ENCODE measurements at regions not wholly inside any gene's neighbourhood (a gene's known extent, or its start where the extent isn't known, plus 50 kb on each side); places are given as distances from the start of the nearest gene placed in this dataset.
"Not testable (repeated sequence)": the region's sequence is repeated elsewhere in the genome, so short reads cannot be mapped to it uniquely, and the experiment has no call there.

DNA sequence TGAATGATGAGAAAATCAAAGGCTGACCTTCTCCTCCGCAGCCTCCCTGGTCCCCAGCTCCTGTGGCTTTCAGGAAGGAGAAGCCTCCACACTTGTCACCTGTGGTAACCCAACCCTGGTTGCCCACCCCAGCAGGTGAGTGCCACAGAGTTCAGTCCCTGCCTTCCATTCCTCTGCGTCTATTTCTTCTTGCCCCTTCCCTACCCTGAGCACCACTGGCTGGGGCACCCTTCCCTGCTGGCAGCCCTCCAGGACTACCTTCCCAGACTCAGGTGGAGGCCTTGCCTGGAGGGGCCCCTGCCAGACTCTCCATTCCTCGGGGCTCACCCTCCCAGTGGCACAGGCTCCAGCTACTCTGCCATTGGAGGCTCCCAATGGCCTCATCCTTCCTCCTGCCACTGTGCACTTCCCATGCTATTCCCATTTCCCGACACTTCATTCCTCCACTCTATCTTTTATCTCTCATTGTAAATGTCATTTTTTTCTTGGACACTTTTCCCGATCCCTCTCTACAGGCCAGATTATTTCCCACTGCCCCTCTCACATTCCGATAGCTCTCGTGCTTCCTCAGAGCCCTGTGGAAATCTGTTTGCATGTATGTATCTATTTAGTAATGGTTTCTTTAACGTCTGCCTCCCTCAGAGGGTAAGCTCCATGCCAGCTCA lies 90.6 kb upstream of the PCBD1 start:
- Mint-ChIP-seq H3K4me1 (peaks cover 15% of the 10 kb centered on the region), H3K9me3 (no peaks in the 10 kb centered on the region), H3K4me3 (no peak overlapping the region), H3K27me3 (peaks cover 2% of the 10 kb centered on the region), H3K27ac (peak overlapping the region; percentile 12), H3K36me3 (no peaks in the 10 kb centered on the region)

DNA sequence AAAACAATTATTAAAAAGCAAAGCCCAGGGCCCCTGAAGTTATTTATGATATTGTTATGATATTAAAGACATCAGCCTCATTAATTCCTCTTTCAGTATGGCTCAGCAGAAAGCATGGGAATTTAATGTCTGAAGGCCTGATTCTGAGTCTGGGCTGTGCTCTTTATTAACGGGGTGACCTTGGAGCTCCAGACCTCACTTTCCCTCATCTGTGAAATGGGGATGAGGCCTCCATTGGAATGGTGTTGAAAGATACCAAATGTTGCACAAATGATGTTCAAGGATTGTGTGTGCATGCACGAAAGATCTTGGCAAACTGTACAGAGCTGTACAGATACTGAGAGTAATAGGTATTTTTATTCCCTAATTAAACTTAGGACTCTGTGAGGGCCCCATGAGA lies 92.3 kb upstream of the PCBD1 start:
- no peak overlapping the region for H3K4me3 Mint-ChIP-seq
- H3K27ac Mint-ChIP-seq, result no peak overlapping the region
- H3K9me3 Mint-ChIP-seq, result no peaks in the 10 kb centered on the region
- H3K4me1 Mint-ChIP-seq, result peaks cover 15% of the 10 kb centered on the region
- H3K36me3 Mint-ChIP-seq, result no peaks in the 10 kb centered on the region
- peaks cover 2% of the 10 kb centered on the region for H3K27me3 Mint-ChIP-seq

DNA sequence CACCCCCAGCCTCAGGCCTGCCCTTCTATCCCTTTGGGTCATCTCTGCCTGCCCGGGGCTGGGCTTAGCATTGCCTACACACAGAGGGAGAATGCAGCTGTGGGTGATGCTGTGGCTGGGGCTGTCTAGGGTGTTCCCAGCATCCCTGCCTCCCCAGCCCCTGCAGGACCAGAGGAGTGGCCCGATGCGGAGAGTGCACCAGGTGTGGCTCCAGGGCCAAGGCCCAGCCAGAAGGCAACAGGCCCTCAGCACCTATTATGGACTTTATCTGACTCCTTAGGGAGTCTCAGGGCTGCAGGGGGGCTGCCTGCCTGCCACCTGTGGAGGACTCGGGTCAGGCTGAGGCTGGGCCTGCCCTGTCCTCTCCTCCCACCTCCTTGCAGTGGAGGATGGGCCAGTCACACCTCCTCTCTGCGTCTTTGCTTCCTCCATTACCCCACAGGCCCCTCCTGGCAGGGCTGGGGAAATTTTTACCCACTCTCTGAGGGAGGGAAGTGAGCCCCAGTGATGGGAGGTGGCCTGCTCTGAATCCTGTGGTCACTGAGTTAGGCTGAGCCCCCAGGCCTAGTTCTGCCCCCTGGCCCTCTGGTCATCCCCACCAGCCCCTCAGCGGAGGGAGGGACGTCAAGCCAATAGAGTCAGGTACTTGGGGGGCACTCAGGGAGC lies 92.9 kb upstream of the PCBD1 start:
- Mint-ChIP-seq H3K27ac (no peak overlapping the region), H3K4me1 (peaks cover 15% of the 10 kb centered on the region), H3K4me3 (no peak overlapping the region), H3K27me3 (peaks cover 2% of the 10 kb centered on the region), H3K9me3 (no peaks in the 10 kb centered on the region), H3K36me3 (no peaks in the 10 kb centered on the region)

DNA sequence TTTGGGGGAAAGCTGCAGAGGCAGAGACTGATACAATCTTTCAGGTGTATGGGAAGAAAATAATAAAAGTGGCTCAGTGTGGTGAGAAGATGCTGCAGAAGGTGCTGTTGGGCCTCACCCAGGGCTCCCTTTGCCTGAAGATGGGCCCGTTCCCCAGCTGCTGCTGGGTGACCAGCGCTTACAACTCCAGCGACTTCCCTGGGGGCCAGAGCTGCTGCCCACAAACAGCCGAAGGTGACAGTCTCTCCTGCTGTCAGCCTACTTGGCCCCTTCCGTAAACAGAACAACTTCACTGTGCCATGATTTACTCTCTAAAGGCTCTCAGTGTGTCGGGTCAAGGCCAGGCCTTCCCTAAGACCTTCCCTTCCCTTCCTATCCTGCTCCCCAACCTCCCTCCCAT lies 93.6 kb upstream of the PCBD1 start:
- Mint-ChIP-seq H3K36me3 (no peaks in the 10 kb centered on the region), H3K4me1 (peaks cover 15% of the 10 kb centered on the region), H3K9me3 (no peaks in the 10 kb centered on the region), H3K4me3 (peak overlapping the region; percentile 46), H3K27ac (no peak overlapping the region), H3K27me3 (peaks cover 2% of the 10 kb centered on the region)

DNA sequence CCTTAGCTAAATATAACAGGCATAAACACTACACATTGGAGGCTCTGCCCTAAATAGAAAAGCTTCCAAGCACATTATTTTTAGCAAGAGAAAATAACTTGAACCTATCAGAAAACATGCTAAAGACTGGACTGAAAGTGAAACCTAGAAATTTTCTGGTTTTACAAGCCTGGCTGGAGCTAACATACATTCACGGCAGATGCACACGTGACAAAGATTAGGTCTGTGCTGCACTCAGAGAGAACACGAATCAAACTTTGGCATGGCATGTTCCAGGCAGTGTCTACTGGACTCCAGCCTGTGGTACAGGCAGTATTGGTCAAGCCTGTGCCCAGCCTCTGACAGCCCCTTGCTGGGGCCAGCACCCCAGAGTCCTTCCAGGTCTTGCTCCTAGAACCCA lies 94.1 kb upstream of the PCBD1 start:
- Mint-ChIP-seq H3K27me3 (peaks cover 2% of the 10 kb centered on the region), H3K36me3 (no peaks in the 10 kb centered on the region), H3K4me1 (peaks cover 15% of the 10 kb centered on the region), H3K4me3 (peak overlapping the region; percentile 46), H3K9me3 (no peaks in the 10 kb centered on the region), H3K27ac (no peak overlapping the region)

DNA sequence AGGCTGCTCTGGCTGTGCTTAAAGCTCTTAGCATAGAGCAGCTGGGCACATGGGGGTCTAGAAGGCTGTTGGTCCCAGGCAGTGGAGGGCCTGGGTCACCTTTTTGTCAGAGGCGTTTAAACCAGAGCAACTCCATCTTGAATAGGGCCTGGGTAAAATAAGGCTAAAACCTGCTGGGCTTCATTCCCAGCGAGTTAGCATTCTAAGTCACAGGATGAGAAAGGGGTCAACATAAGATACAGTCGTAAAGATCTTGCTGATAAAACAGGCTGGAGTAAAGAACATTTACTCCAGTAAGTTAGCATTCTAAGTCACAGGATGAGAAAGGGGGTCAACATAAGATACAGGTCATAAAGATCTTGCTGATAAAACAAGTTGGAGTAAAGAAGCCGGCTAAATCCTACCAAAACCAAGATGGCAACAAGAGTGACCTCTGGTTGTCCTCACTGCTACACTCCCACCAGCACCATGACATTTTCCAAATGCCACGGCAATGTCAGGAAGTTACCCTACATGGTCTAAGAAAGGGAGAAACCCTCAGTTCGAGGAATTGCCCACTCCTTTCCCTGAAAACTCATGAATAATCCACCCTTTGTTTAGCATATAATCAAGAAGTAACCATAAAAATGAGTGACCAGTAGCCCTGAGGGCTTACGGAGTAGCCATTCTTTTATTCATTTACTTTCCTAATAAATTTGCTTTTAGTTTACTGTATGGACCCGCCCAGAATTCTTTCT lies 96.8 kb upstream of the PCBD1 start:
- peaks cover 15% of the 10 kb centered on the region for H3K4me1 Mint-ChIP-seq
- no peaks in the 10 kb centered on the region for H3K27me3 Mint-ChIP-seq
- no peaks in the 10 kb centered on the region for H3K9me3 Mint-ChIP-seq
- H3K27ac Mint-ChIP-seq, result no peak overlapping the region
- no peaks in the 10 kb centered on the region for H3K36me3 Mint-ChIP-seq
- no peak overlapping the region for H3K4me3 Mint-ChIP-seq

DNA sequence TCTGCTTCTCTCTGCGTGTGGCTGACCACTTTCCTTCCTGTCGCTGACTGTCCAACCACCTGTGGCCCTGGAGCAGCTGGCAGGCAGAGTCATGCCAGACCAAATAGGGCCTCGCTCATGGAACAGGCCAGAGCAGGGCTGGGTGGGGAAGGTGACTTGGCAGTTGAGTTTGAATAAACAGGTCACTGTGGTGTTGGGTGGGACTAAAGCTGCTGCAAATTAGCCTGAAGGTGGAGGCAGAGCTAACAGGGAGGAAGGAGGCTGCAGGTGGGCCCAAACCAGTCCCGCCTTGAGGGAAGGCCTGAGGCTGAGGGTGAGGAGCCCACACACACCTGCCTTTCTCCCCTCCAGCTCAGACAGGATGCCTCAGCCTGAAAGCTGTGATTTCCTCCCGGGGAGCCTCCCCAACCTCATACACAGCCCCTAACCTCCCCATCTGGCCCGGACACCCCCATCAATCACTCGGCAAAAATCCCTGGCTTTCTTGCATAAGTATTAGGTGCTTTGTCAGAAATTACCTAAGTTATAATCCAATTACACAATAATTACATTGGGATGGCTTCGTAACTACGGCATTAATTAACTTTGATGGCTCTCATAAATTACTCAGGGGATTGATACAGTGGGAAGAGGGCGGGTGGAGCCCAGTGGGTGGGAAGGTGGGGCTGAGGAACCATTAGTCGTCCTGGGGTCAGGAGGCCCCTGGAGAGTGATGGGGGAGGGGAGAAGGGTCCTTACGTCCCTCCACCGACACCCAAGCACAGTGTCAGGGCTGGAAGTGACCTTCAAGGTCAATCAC lies 97.7 kb upstream of the PCBD1 start:
- Mint-ChIP-seq H3K4me3 (no peak overlapping the region), H3K9me3 (no peaks in the 10 kb centered on the region), H3K36me3 (no peaks in the 10 kb centered on the region), H3K27me3 (no peaks in the 10 kb centered on the region), H3K27ac (no peak overlapping the region), H3K4me1 (peaks cover 15% of the 10 kb centered on the region)

DNA sequence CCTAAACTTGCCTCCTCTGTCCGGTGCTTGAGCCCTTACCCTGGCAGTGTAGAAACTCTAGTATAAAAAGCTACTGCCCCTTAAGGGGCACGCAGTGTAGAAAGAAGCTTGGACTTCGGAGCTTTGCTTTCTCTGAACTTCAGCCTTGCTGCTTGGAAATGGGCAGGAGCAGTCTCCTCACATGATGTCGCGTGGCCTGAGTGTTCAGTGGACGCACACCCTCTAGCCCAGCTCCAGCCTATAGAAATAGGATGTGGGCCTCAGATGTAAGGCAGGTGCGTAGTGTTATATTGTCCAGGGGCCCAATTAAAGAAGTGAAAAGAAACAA lies 98.2 kb upstream of the PCBD1 start:
- peaks cover 15% of the 10 kb centered on the region for H3K4me1 Mint-ChIP-seq

DNA sequence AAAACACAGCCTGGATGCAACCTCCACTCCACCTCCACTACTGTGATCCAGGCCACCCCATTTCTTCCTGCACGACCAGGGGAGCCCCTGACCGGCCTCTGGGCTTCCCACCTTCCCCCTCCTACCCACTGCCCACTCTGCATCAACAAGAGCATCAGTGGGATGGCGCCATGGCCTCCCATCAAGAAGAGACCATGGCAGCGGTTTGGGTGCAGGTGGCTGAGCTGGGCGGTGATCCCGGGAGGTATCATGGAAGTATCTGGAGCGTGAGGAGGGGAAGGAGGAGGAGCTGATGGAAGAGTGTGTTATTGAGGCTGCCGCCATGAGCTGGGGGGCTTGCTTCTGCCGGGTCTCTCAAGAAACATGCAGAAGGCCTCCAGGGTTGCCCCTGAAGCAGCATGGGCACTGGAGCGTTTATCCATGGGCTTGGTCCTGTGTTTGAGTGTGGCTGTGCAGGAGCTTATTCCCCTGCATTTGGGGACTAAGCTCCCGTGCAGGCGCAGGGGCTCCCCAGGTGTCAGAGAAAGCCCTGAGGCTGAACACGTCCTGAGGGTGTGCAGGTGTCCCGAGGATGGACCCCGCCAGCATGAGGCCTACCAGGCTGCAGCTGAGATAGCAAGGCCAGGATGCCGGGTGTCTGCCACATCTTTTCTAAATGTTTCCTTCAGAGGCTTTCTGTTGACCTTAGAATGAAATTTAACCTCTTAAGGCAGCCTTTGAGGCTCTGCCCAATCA lies 99.2 kb upstream of the PCBD1 start:
- no peaks in the 10 kb centered on the region for H3K36me3 Mint-ChIP-seq
- H3K27ac Mint-ChIP-seq, result peak overlapping the region; percentile 60
- H3K27me3 Mint-ChIP-seq, result no peaks in the 10 kb centered on the region
- H3K9me3 Mint-ChIP-seq, result no peaks in the 10 kb centered on the region
- H3K4me3 Mint-ChIP-seq, result no peak overlapping the region
- peaks cover 5% of the 10 kb centered on the region for H3K4me1 Mint-ChIP-seq

More for the DNA sequence above, 98.2 kb upstream of the PCBD1 start:
- H3K4me3 Mint-ChIP-seq, result no peak overlapping the region
- H3K27ac Mint-ChIP-seq, result no peak overlapping the region
- no peaks in the 10 kb centered on the region for H3K9me3 Mint-ChIP-seq
- H3K27me3 Mint-ChIP-seq, result no peaks in the 10 kb centered on the region
- H3K36me3 Mint-ChIP-seq, result no peaks in the 10 kb centered on the region

DNA sequence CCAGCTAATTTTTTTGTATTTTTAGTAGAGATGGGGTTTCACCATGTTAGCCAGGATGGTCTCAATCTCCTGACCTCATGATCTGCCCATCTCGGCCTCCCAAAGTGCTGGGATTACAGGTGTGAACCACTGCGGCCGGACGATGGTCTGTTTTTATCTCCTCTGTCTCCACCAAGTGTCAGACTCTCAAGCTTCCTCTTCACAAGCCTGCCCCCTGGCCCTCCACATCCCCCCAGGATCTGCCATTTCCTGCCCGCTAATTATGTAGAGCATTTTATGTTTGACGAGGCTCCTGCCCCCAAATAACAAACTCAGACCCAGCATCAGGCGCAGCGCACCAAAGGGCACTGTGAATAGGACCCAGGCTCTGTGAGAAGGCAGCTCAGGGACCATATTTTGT lies 101.8 kb upstream of the PCBD1 start:
- not testable (repeated sequence) for H3K4me1 Mint-ChIP-seq, H3K27ac Mint-ChIP-seq, H3K27me3 Mint-ChIP-seq, H3K4me3 Mint-ChIP-seq, H3K36me3 Mint-ChIP-seq, H3K9me3 Mint-ChIP-seq

DNA sequence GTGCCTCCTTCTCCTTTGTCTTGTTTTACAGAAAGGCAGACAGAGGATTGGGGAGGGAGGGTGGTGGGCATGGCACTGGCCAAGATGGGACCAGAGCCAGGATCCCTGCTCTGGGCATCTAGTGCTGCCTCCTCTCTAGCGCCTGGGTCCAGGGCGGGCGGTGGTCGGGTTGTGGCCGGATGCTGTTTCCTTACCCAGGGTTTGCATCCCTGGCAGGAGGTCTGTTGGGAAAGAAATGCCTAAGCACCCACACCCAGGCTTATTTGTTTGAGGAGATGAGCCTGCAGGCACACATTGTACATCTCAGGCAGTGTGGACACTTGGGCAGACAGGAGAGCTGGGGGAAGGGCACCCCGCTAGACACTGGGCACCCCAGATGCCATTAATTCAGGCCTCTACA lies 102.3 kb upstream of the PCBD1 start:
- no peaks in the 10 kb centered on the region for H3K4me1 Mint-ChIP-seq
- no peaks in the 10 kb centered on the region for H3K27me3 Mint-ChIP-seq
- no peak overlapping the region for H3K27ac Mint-ChIP-seq
- H3K9me3 Mint-ChIP-seq, result no peaks in the 10 kb centered on the region
- no peaks in the 10 kb centered on the region for H3K36me3 Mint-ChIP-seq
- no peak overlapping the region for H3K4me3 Mint-ChIP-seq

DNA sequence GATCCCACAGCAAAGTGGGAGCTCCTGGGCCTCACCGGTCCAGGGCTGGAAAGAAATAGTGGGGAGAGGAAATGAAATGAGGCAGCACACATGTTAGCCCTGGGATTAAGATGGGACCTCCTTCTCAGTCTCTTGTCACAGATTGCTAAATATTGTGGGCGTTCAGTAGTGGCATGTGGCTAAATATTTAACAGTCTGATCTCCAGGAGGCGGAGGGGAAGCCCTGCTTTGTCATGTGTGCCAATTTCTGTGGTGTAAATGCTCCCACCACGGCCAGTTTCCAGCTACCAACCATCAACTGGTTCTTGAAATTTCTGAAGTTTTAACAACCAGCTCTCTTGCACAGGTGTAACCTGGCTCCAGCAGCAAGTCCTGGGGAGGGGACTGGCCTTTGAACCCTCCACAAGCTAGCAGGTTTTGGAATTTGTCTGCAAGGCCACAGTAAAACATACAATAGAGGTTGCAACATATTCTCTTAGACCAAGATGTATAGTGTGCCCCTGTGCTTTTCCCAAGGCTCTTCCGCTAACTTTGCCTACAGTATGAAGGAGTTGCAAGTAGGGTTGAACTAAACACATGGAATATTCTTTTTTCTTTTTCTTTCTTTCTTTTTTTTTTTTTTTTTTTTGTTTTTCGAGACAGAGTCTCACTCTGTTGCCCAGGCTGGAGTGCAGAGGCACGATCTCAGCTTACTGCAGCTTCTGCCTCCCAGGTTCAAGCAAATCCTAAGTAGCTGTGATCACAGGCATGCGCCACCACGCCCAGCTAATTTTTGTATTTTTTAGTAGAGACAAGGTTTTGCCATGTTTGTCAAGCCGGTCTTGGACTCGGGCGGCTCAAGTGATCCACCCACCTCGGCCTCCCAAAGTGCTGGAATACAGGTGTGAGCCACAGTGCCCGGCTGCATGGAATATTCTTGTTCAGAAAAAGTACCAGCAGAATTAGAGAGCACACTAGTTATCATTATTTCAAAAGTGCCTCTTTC lies 103.1 kb upstream of the PCBD1 start:
- no peaks in the 10 kb centered on the region for H3K9me3 Mint-ChIP-seq
- no peak overlapping the region for H3K27ac Mint-ChIP-seq
- no peak overlapping the region for H3K4me3 Mint-ChIP-seq
- no peaks in the 10 kb centered on the region for H3K4me1 Mint-ChIP-seq
- H3K36me3 Mint-ChIP-seq, result no peaks in the 10 kb centered on the region
- H3K27me3 Mint-ChIP-seq, result no peaks in the 10 kb centered on the region

DNA sequence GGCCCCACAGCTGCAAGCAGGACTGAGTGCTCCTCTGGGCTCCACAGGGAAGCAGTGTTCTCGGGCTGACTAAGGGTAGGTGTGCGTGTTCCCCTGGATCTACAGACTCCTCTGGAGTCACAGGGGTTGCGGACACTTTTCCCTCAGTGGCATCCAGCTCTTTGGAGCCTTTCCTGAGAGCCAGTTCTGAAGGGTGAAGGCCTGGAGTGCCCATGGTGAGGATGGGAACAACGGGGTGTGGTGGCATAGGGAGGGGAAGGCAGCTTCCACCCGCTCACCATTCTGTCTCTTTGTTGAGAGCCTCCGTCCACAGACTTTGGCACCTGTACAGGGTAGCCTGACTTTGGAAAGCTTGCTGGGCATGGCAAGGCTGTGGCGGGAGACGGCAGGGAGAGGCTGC lies 104.1 kb upstream of the PCBD1 start:
- Mint-ChIP-seq H3K27ac (no peak overlapping the region), H3K27me3 (no peaks in the 10 kb centered on the region), H3K4me1 (no peaks in the 10 kb centered on the region), H3K36me3 (no peaks in the 10 kb centered on the region), H3K9me3 (no peaks in the 10 kb centered on the region), H3K4me3 (no peak overlapping the region)

DNA sequence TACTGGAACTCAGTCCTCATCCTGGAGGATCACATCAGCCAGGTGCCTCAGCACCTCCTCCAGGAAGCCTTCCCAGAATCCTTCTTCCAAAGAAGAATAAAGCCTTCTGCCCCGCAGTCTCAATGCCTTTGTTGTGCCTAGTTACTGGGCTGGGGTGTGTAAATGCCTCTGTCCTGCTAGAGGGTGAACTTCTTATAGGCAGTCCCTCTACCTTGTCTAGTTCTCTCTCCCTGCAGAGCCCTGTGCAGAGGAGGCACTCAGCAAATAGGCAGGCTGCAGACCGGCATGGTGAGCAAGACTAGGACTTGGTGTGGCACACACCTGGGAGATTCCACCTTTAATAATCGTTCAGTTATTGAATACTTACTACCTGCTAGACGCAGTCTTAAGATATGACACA lies 104.7 kb upstream of the PCBD1 start:
- H3K9me3 Mint-ChIP-seq, result no peaks in the 10 kb centered on the region
- no peak overlapping the region for H3K27ac Mint-ChIP-seq
- no peaks in the 10 kb centered on the region for H3K27me3 Mint-ChIP-seq
- H3K4me1 Mint-ChIP-seq, result no peaks in the 10 kb centered on the region
- no peaks in the 10 kb centered on the region for H3K36me3 Mint-ChIP-seq
- H3K4me3 Mint-ChIP-seq, result no peak overlapping the region

Measured in activated naive CD4-positive, alpha-beta T cell treated with anti-CD3 and anti-CD28 coated beads, Interleukin-2, amount 50 U/mL, for 24 hours (primary cell).